NCI-H1092 (cell line): ENCODE measurements at regions not wholly inside any gene's neighbourhood (a gene's known extent, or its start where the extent isn't known, plus 50 kb on each side); places are given as distances from the start of the nearest gene placed in this dataset.
A peak's percentile ranks its signal among the peaks of the same experiment; 100 is the strongest.

ENCODE experiments used
- DNase-seq: peaks from one replicate; lab custom pipeline; 2025; lab: John Stamatoyannopoulos, UW

- no peak for DNase-seq
Observed at GRCh38 chr11:127225619-127226018, 225.0 kb upstream of the KIRREL3 start.

DNA sequence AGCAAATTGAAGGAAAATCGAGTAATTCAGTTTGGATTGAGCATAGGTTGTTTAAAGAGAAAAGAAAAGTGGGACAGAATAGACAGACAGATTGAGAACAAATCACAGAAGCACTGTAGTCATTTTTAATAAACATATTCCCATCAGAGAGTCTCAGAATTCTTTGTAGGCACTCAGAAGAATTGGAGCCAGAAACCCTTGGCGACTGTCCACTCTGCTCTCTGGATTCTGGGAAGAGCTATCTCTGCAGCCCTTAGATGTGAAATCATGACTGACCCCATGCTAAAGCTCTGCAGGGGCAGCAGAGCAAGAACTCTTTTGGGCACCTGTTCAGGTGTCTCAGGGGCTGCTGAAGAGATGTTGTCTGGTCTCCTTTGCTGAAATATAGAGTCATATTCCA, 223.7 kb upstream of the KIRREL3 start:
- no peak for DNase-seq

DNA sequence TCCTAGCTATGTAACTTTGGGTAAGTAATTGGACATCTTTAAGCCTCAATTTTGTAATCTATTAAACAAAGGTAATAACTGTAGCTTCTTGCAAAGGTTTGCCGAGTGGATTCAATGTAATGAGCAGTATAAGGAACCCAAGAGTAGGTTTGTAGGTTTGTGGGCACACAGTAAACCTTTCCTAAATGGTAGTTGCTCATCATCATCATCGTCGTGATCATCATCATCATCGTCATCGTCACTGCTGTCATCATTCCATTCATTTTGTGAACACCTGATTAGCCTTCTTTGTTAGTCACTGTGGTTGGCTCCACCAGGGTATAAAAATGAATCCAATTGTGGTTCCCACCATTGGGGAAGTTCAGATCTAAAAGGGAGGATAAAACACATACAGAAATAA, 223.1 kb upstream of the KIRREL3 start:
- DNase-seq, result no peak

- DNase-seq, result no peak
Observed at GRCh38 chr11:127223026-127223425, 222.5 kb upstream of the KIRREL3 start.

GRCh38 chr11:127219704-127220103, 219.1 kb upstream of the KIRREL3 start:
- no peak for DNase-seq

GRCh38 chr11:127218275-127218608, 217.7 kb upstream of the KIRREL3 start:
- DNase-seq, result no peak

DNA sequence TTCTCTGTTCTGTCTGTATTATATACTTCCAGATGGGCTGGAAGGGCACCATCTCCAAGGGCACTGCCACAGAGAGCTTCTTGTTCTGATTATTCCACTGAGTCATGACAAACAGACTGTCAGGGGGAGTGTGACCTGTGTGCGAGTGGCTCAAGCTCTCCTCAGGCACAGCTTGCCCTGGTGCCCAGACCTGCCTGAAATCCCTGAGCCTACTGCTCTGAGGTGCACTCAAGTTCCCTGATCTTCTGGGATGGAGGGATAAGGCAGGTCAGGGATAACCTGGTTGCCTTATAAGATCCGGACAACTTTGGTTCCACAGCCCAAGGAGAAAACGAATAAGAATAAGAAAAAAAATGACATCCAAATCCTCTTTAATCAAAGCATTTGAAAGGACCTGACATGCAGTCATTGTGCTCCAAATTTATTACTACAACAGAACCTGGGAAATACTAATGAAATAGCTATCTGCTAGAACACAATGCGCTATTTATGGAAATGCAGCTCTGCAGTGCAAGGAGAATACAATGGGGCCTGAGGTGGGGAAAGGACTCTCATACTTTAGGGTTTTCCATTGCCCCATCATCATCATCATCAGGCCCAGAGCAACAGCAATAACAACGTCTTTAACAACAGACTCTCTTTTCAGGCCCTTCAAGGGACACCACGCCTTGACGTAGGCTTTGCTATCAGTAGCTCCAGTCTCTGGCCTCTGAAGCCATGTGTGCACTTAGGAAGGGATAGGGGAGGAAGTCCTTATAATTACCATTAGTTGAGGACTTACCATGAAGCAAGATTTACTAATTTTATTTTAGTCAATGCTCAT, 217.1 kb upstream of the KIRREL3 start:
- DNase-seq, result no peak

- no peak for DNase-seq
Observed at GRCh38 chr11:127205688-127206217, 205.2 kb upstream of the KIRREL3 start.

- no peak for DNase-seq
Observed at GRCh38 chr11:127203490-127203889, 202.9 kb upstream of the KIRREL3 start.

GRCh38 chr11:127202105-127202504, 201.5 kb upstream of the KIRREL3 start:
- DNase-seq, result no peak

- DNase-seq, result no peak
Observed at GRCh38 chr11:127199306-127199801, 198.8 kb upstream of the KIRREL3 start.

DNA sequence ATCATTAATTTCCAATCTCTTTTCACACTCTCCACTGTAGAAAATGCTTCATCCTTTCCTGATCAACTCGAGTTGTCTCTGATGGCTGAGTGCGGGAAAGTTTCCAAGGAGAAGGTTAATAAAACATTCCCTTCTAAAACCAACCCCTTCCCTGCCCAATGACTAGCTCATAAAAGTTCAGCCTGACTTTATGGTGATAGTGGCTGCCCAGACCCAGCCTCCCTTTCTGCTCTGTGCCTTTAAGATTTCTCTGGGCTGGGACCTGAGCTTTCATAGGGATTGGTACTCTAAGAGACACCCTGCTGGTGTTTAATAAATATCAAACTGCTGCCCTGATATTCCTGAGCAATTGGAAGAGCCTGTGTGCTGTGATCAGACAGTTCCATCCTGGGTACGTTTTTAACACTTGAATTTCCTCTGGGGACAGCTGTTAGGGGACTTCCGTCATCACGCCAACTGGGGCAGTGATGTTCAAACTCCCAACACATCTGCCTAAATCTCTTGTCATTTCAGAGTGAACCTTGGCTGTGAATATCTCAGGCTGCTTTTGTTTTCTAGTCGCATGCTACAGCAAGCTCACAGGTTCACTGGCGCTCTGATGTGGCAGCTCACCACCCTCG, 195.0 kb upstream of the KIRREL3 start:
- DNase-seq, result no peak

DNA sequence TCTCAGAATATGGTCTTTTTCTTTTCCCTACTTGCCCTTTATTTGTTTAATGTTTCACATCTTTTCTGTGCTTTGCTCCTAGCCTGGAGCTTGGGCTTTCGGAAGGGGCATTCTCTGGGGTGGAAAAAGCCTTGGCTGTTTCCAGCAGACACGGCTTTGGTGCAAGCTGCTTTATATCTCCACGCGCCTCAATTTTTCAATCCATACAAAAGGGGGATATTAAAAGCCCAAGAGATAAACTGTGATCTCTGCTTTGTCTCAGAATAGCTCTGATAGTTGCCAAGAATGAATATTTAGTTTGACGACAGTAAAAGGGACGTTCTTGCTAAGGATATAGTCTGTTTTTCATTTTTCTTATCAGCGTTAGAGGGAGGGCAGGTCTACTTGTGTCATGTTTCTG, 194.0 kb upstream of the KIRREL3 start:
- DNase-seq, result no peak

DNA sequence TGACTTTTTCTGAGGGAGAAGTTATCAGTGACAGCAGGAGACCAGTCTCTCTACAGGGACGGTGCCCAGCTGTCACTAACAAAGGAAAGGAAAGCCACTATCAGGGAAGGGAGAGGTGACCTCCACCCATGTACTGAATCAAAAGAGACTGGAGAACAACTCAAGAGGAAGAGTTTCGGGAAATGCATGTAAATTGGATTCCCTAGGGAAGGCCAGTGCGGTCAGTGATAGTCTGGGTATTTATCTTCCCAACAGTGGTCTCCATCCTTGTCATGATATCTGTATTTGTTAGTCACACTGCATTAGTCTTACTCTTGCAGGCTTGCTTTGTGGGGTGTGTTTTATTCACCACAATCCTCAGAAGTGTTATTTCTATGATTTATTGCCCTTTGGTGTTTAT, 193.4 kb upstream of the KIRREL3 start:
- no peak for DNase-seq

- DNase-seq, result no peak
Observed at GRCh38 chr11:127191689-127192088, 191.1 kb upstream of the KIRREL3 start.

DNA sequence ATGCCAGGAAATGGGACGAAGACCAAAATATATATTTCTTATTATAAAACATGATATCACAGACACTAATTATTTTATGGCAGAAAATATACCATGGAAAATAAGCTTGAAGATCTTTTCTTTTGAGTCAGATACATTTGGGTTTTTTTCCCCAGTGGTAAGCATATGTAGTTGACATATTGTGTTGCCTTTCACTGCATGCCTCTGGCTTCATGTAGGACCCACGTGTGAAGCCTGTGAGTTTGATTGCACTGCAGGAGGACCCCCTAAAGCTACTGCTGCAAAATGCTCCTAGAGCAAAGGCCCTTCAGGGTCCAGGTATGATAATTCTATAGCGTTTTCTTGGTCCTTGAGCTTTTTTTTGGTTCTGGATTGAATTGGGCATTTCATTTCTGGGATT, 190.7 kb upstream of the KIRREL3 start:
- DNase-seq, result no peak

GRCh38 chr11:127182586-127183203, 182.1 kb upstream of the KIRREL3 start:
- peak; percentile 82 for DNase-seq

- DNase-seq, result no peak
Observed at GRCh38 chr11:127157225-127157624, 156.7 kb upstream of the KIRREL3 start.

- no peak for DNase-seq
Observed at GRCh38 chr11:127149410-127149809, 148.8 kb upstream of the KIRREL3 start.

DNA sequence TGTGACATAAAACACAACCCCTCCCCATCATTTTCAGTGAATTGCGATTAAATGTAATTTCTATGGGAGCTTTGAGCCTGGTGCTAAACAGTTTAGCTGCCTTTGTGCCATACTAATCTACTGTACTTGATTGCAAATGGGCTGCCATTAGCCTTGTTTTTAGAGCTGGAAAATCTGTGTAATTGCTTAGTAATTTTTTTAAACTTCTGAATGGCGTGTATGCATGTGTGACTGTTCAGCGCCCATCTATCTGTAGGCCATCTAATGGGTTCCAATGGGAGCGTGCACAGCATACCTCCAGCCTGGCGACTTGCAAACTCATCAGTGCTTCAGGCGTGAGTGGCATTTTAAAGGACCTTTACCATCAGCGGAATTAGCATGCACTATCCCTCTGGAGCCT, 142.7 kb upstream of the KIRREL3 start:
- no peak for DNase-seq

DNA sequence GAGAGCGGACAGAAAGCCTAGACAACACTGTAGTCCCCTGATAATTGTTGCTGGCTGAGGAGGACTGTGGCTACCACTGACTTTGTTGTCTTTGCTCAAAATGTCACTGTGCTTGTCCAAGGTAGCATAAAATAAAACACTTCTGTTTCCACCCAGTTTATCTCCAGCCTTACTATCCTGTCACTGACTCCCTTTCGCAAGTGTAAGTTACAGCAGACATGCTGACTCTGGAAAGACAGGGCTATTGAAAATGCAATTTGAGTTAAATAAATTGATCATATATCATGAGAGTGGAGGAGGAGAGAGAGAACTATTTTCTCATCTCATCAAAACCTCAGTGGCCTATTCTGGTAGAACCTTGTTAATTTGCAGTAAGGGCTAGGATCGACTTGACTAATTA, 138.0 kb upstream of the KIRREL3 start:
- no peak for DNase-seq

- DNase-seq, result no peak
Observed at GRCh38 chr11:127137771-127138280, 137.3 kb upstream of the KIRREL3 start.

GRCh38 chr11:127136438-127136837, 135.9 kb upstream of the KIRREL3 start:
- no peak for DNase-seq
